GM23338 (cell line): ENCODE measurements at regions not wholly inside any gene's neighbourhood (a gene's known extent, or its start where the extent isn't known, plus 50 kb on each side); places are given as distances from the start of the nearest gene placed in this dataset.

Source experiments
- CREB1 ChIP-seq: fragments of 250-450 bp; sonication (Bioruptor Pico); IDR thresholded peaks from 2 replicates; pipeline ENCODE4 v1.5.0; 2020; ENCODE audit warnings: low read depth, mild to moderate bottlenecking, moderate library complexity
- EZH2 ChIP-seq: fragments of 200-600 bp; sonication (generic); IDR thresholded peaks from one replicate; pipeline ENCODE4 v1.8.0; 2017; ENCODE audit warnings: antibody characterized with exemption, mild to moderate bottlenecking, low read depth; ENCODE audit not compliant: unreplicated experiment
- NANOG ChIP-seq: IDR thresholded peaks from 2 replicates; pipeline ENCODE4 v1.6.1; 2016; ENCODE audit warnings: antibody characterized with exemption, borderline replicate concordance
- REST ChIP-seq: IDR thresholded peaks from one replicate; pipeline ENCODE4 v1.6.1; 2018; ENCODE audit warnings: antibody characterized with exemption; ENCODE audit not compliant: unreplicated experiment
- STAT1 ChIP-seq: IDR thresholded peaks from one replicate; pipeline ENCODE4 v1.6.1; 2016; ENCODE audit warnings: antibody characterized with exemption; ENCODE audit not compliant: unreplicated experiment
- ZNF114 ChIP-seq: fragments of 250-450 bp; sonication (Bioruptor Pico); IDR thresholded peaks from 2 replicates; pipeline ENCODE4 v1.5.0; 2020; ENCODE audit warnings: mild to moderate bottlenecking, moderate library complexity
- ZNF462 ChIP-seq: fragments of 250-450 bp; sonication (Bioruptor Pico); IDR thresholded peaks from 2 replicates; pipeline ENCODE4 v1.5.0; 2020; ENCODE audit warnings: mild to moderate bottlenecking, moderate library complexity

DNA sequence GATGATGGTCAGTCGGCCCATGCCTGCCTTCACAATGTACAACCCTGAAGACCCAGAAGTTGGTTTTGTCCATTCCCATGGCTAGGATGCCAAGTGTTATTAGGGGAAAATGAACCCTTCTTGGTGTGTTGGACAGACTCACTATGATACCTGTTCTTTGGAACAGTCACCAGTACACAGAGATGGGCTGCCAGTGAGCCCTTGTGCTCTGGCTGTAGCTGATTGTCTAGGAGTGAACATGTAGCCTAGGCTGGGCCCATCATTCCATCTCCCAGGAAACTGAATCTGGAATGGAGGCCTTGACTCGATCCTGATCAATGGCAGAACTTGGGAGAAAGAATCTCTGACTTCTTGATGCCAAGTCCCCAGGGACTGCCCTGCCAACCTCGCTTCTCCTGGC lies 188.9 kb downstream of the EVX1 start (continued):
- TF ChIP-seq ZNF462 (CRISPR knock-in tag), result no peak
- no peak for TF ChIP-seq STAT1
- TF ChIP-seq CREB1 (CRISPR knock-in tag), result no peak
- no peak for TF ChIP-seq EZH2
- TF ChIP-seq REST, result no peak
- no peak for TF ChIP-seq ZNF114 (CRISPR knock-in tag)
- TF ChIP-seq NANOG, result no peak
